ENCODE measurements at regions not wholly inside any gene's neighbourhood (a gene's known extent, or its start where the extent isn't known, plus 50 kb on each side); places are given as distances from the start of the nearest gene placed in this dataset.
"Not testable (repeated sequence)": the region's sequence is repeated elsewhere in the genome, so short reads cannot be mapped to it uniquely, and the experiment has no call there.

DNA sequence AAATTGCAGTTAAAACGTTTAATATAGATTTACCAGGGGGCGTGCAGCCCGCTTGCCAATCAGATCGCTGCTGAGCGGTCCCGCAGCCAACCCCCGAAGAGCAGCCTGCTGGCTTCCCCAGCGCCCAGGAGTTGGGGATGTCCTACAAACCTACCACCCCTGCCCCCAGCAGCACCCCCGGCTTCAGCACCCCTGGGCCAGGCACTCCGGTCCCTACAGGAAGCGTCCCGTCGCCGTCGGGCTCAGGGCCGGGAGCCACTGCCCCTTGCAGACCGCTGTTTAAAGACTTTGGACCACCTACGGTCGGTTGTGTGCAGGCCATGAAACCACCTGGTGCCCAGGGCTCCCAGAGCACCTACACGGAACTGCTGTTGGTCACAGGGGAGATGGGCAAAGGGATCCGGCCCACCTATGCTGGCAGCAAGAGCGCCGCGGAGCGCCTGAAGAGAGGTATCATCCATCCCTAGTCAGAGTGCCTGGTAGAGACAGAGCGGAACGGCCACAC is 1654.9 kb downstream of the SPATA31A7 start:
- TF ChIP-seq, protein P1, sequence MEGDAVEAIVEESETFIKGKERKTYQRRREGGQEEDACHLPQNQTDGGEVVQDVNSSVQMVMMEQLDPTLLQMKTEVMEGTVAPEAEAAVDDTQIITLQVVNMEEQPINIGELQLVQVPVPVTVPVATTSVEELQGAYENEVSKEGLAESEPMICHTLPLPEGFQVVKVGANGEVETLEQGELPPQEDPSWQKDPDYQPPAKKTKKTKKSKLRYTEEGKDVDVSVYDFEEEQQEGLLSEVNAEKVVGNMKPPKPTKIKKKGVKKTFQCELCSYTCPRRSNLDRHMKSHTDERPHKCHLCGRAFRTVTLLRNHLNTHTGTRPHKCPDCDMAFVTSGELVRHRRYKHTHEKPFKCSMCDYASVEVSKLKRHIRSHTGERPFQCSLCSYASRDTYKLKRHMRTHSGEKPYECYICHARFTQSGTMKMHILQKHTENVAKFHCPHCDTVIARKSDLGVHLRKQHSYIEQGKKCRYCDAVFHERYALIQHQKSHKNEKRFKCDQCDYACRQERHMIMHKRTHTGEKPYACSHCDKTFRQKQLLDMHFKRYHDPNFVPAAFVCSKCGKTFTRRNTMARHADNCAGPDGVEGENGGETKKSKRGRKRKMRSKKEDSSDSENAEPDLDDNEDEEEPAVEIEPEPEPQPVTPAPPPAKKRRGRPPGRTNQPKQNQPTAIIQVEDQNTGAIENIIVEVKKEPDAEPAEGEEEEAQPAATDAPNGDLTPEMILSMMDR (IDR thresholded peaks at IDR 0.05), result not testable (repeated sequence)
- TF ChIP-seq ZFX (IDR thresholded peaks at IDR 0.05; ENCODE audit: borderline replicate concordance), result not testable (repeated sequence)
